HepG2 (cell line): ENCODE measurements at regions not wholly inside any gene's neighbourhood (a gene's known extent, or its start where the extent isn't known, plus 50 kb on each side); places are given as distances from the start of the nearest gene placed in this dataset.

Source experiments
- ATAC-seq: fragments of 200-7000 bp; cut with Tn5 transposase; 3 replicates; pipeline ENCODE4 v1.9.1; 2020; ENCODE audit warnings: mild to moderate bottlenecking, moderate library complexity
- BruUV-seq: library from RNA; stranded (reverse); fragments of 400-500 nt; replicated peaks from 2 replicates; lab custom pipeline; 2021; lab: Mats Ljungman, UMichigan
- CTCF ChIA-PET: fragments of 300-600 bp; formaldehyde crosslinking; extraction: SDS; loops from one replicate; lab custom pipeline; 2021; ENCODE audit warnings: low total read pairs, inconsistent platforms, low intra/inter-chr PET ratio; lab: Yijun Ruan, JAX
- POLR2A ChIA-PET: fragments of 350-600 bp; sonication (Branson Sonifier 250); formaldehyde crosslinking; loops from one replicate; lab custom pipeline; 2020; ENCODE audit warnings: antibody characterized with exemption, inconsistent platforms; lab: Yijun Ruan, JAX
- DNase-seq: peaks from one replicate; pipeline ENCODE4 v3.0.0-alpha.2; 2015; ENCODE audit warnings: low spot score
- FAIRE-seq: peaks from 3 replicates; lab custom pipeline; 2011; peaks lifted over from hg19 to GRCh38; lab: Jason Lieb, UNC
- H2AFZ ChIP-seq: one replicate; pipeline ENCODE4 v1.6.1; 2011; ENCODE audit warnings: low read length, inconsistent platforms
- H3K27ac ChIP-seq: fragments of 300-600 bp; 3 replicates; pipeline ENCODE4 v1.8.0; 2011; ENCODE audit warnings: mixed run types, mild to moderate bottlenecking, mixed read lengths, low read length, inconsistent platforms; ENCODE audit not compliant: insufficient read depth; ENCODE audit errors: extremely low read length
- H3K27me3 ChIP-seq, 2 experiments: fragments of 200-600 bp in 1 of 2; 2 replicates in 1 of 2; 3 replicates in 1 of 2; pipeline versions ENCODE4 v1.6.0 to v1.8.0; 2011; ENCODE audit warnings: low read length in 2 of 2, mild to moderate bottlenecking in 2 of 2, moderate library complexity in 2 of 2, inconsistent platforms in 1 of 2; ENCODE audit not compliant: insufficient read depth in 2 of 2, control insufficient read depth in 1 of 2
- H3K36me3 ChIP-seq, 2 experiments: fragments of 200-600 bp in 1 of 2; replicated peaks in 1 of 2; 2 replicates in 1 of 2; 3 replicates in 1 of 2; pipeline versions ENCODE4 v1.5.1 to v1.8.0; 2011; ENCODE audit warnings: low read length in 2 of 2, inconsistent platforms in 1 of 2; ENCODE audit not compliant: insufficient read depth in 2 of 2, control insufficient read depth in 1 of 2
- H3K4me1 ChIP-seq: 2 replicates; pipeline ENCODE4 v1.5.1; 2012; ENCODE audit warnings: low read length, inconsistent platforms; ENCODE audit not compliant: insufficient read depth
- H3K4me2 ChIP-seq: 2 replicates; pipeline ENCODE4 v1.6.0; 2011; ENCODE audit warnings: low read depth, low read length, inconsistent platforms
- H3K4me3 ChIP-seq, 3 experiments: fragments of 200-600 bp in 1 of 3; sonication (generic), shearing (Covaris generic) in 1 of 3; replicated peaks in 1 of 3; 2 replicates each; pipeline ENCODE4 v1.5.1; 2011 to 2016; ENCODE audit warnings: low read length in 3 of 3, inconsistent platforms in 2 of 3, low read depth in 2 of 3, mild to moderate bottlenecking in 2 of 3, control low read depth in 1 of 3, mixed read lengths in 1 of 3; ENCODE audit not compliant: insufficient read depth in 1 of 3
- H3K79me2 ChIP-seq: one replicate; pipeline ENCODE4 v1.6.1; 2011; ENCODE audit warnings: low read length, inconsistent platforms; ENCODE audit not compliant: insufficient read depth
- H3K9ac ChIP-seq: 2 replicates; pipeline ENCODE4 v1.6.0; 2011; ENCODE audit warnings: mild to moderate bottlenecking, low read depth, low read length, inconsistent platforms; ENCODE audit not compliant: insufficient read depth
- H3K9me3 ChIP-seq: 2 replicates; pipeline ENCODE4 v1.5.1; 2012; ENCODE audit warnings: mild to moderate bottlenecking, low read length
- H4K20me1 ChIP-seq: 2 replicates; pipeline ENCODE4 v1.6.0; 2011; ENCODE audit warnings: inconsistent platforms, mild to moderate bottlenecking, low read length, moderate library complexity; ENCODE audit not compliant: insufficient read depth
- ATRX ChIP-seq: sonication (generic); formaldehyde crosslinking; IDR thresholded peaks from 2 replicates; pipeline ENCODE4 v1.4.0; 2020; ENCODE audit warnings: missing genetic modification reagents, borderline replicate concordance
- CENPT ChIP-seq: sonication (generic); formaldehyde crosslinking; IDR thresholded peaks from 2 replicates; pipeline ENCODE4 v1.8.0; 2022; ENCODE audit warnings: low read depth, mild to moderate bottlenecking, moderate library complexity, missing genetic modification reagents
- DDIT3 ChIP-seq: sonication (generic); formaldehyde crosslinking; IDR thresholded peaks from 2 replicates; pipeline ENCODE4 v1.4.0; 2020; ENCODE audit warnings: mild to moderate bottlenecking, missing genetic modification reagents
- FOXJ3 ChIP-seq: sonication (generic); formaldehyde crosslinking; IDR thresholded peaks from 2 replicates; pipeline ENCODE4 v1.4.0; 2020; ENCODE audit warnings: missing genetic modification reagents, mild to moderate bottlenecking, borderline replicate concordance
- HDAC6 ChIP-seq: fragments of 200-600 bp; sonication (generic); IDR thresholded peaks from 2 replicates; pipeline ENCODE4 v1.7.0; 2017; ENCODE audit warnings: mild to moderate bottlenecking, antibody characterized with exemption, low read length, low read depth
- NR0B2 ChIP-seq: sonication (generic); formaldehyde crosslinking; IDR thresholded peaks from 2 replicates; pipeline ENCODE4 v1.4.0; 2020; ENCODE audit warnings: mild to moderate bottlenecking, missing genetic modification reagents
- TBX2 ChIP-seq: sonication (generic); formaldehyde crosslinking; IDR thresholded peaks from 2 replicates; pipeline ENCODE4 v1.5.0; 2020; ENCODE audit warnings: missing genetic modification reagents, mild to moderate bottlenecking, borderline replicate concordance
- TFDP2 ChIP-seq: sonication (generic); formaldehyde crosslinking; IDR thresholded peaks from 2 replicates; pipeline ENCODE4 v1.4.0; 2020; ENCODE audit warnings: missing genetic modification reagents
- ZC3H13 ChIP-seq: sonication (generic); formaldehyde crosslinking; IDR thresholded peaks from 2 replicates; pipeline ENCODE4 v1.8.1; 2023; ENCODE audit warnings: mild to moderate bottlenecking, missing genetic modification reagents, moderate library complexity
- ZFP41 ChIP-seq: sonication (generic); formaldehyde crosslinking; IDR thresholded peaks from 2 replicates; pipeline ENCODE4 v1.4.0; 2020; ENCODE audit warnings: mild to moderate bottlenecking, missing genetic modification reagents, borderline replicate concordance
- ZNF260 ChIP-seq: sonication (generic); formaldehyde crosslinking; IDR thresholded peaks from 2 replicates; pipeline ENCODE4 v1.4.0; 2020; ENCODE audit warnings: missing genetic modification reagents, low read depth, mild to moderate bottlenecking, borderline replicate concordance
- ZNF350 ChIP-seq: sonication (generic); formaldehyde crosslinking; IDR thresholded peaks from 2 replicates; pipeline ENCODE4 v1.4.0; 2020; ENCODE audit warnings: mild to moderate bottlenecking, low read depth, missing genetic modification reagents, borderline replicate concordance
- ZNF382 ChIP-seq: sonication (generic); formaldehyde crosslinking; IDR thresholded peaks from 2 replicates; pipeline ENCODE4 v1.5.0; 2020; ENCODE audit warnings: missing genetic modification reagents, mild to moderate bottlenecking, borderline replicate concordance
- ZNF577 ChIP-seq: sonication (generic); formaldehyde crosslinking; IDR thresholded peaks from 2 replicates; pipeline ENCODE4 v1.4.0; 2020; ENCODE audit warnings: mild to moderate bottlenecking, low read depth, missing genetic modification reagents, borderline replicate concordance
- ZNF674 ChIP-seq: sonication (generic); formaldehyde crosslinking; IDR thresholded peaks from 2 replicates; pipeline ENCODE4 v1.5.0; 2020; ENCODE audit warnings: low read depth, mild to moderate bottlenecking, missing genetic modification reagents
- ZNF746 ChIP-seq: sonication (generic); formaldehyde crosslinking; IDR thresholded peaks from 2 replicates; pipeline ENCODE4 v1.8.0; 2022; ENCODE audit warnings: mild to moderate bottlenecking, missing genetic modification reagents
- ZNF747 ChIP-seq: sonication (generic); formaldehyde crosslinking; IDR thresholded peaks from 2 replicates; pipeline ENCODE4 v1.8.1; 2023; ENCODE audit warnings: missing genetic modification reagents, mild to moderate bottlenecking, borderline replicate concordance
- ZNF781 ChIP-seq: sonication (generic); formaldehyde crosslinking; IDR thresholded peaks from 2 replicates; pipeline ENCODE4 v1.5.1; 2020; ENCODE audit warnings: borderline replicate concordance, mild to moderate bottlenecking, missing genetic modification reagents; ENCODE audit errors: not compliant biosample characterization
- ZNF883 ChIP-seq: sonication (generic); formaldehyde crosslinking; IDR thresholded peaks from 2 replicates; pipeline ENCODE4 v1.5.1; 2020; ENCODE audit warnings: mild to moderate bottlenecking, missing genetic modification reagents; ENCODE audit errors: not compliant biosample characterization
- ZSCAN22 ChIP-seq: sonication (generic); formaldehyde crosslinking; IDR thresholded peaks from 2 replicates; pipeline ENCODE4 v1.4.0; 2020; ENCODE audit warnings: mild to moderate bottlenecking, missing genetic modification reagents
- WGBS: methylation state at CpG from one replicate; pipeline ENCODE4 v1.1.6; 2017; ENCODE audit warnings: low lambda C conversion rate; 5-methylcytosine and 5-hydroxymethylcytosine counted together
- in situ Hi-C: cut with HindIII; loops from 2 replicates; pipeline ENCODE4 v1.10.0; 2017; ENCODE audit warnings: low pct_unique_long_range_greater_than_20kb; ENCODE audit not compliant: extremely low pct_ligation_motif_present
- intact Hi-C: fragments of 100-400 bp; cut with micrococcal nuclease; formaldehyde crosslinking; loops from one replicate; pipeline ENCODE4 v1.10.0; 2022; ENCODE audit not compliant: unreplicated experiment

GRCh38 chr7:20521243-20521642 is 94.2 kb upstream of the ABCB5 start:
- Histone ChIP-seq H3K9me3 (no peaks in the 10 kb centered on the region; the same call in 1 of the 2 replicates), H3K27ac (no peak overlapping the region), H3K4me2 (no peak overlapping the region), H3K36me3 (no peaks in the 10 kb centered on the region), H3K4me3 (no peak overlapping the region), H3K79me2 (no peaks in the 10 kb centered on the region), H3K4me1 (no peaks in the 10 kb centered on the region), H4K20me1 (no peaks in the 10 kb centered on the region), H2AFZ (no peak overlapping the region), H3K27me3 (no peaks in the 10 kb centered on the region), H3K9ac (no peak overlapping the region)
- FAIRE-seq (no peak), DNase-seq (no peak), ATAC-seq (no peak)
- in situ Hi-C loops (no loop called here), intact Hi-C loops (no loop called here)
- CTCF ChIA-PET, result no interaction called here
- WGBS, result 0% methylated on average over 1 of the region's 1 CpG
- POLR2A ChIA-PET, result no interaction called here
- no TSS peak for BruUV-seq
- TF ChIP-seq ZNF746 (CRISPR knock-in tag), result no peak
- no peak for TF ChIP-seq ZNF674
- TF ChIP-seq FOXJ3 (CRISPR knock-in tag), result no peak
- no peak for TF ChIP-seq ZNF781 (CRISPR knock-in tag)
- no peak for TF ChIP-seq ZNF260 (CRISPR knock-in tag)
- no peak for TF ChIP-seq ZNF350 (CRISPR knock-in tag)
- TF ChIP-seq HDAC6, result no peak
- TF ChIP-seq ZNF382, result no peak
- TF ChIP-seq ZC3H13, result no peak
- TF ChIP-seq TBX2 (CRISPR knock-in tag), result no peak
- TF ChIP-seq ZSCAN22 (CRISPR knock-in tag), result no peak
- no peak for TF ChIP-seq ZNF747
- no peak for TF ChIP-seq ZNF577
- TF ChIP-seq ZNF883 (CRISPR knock-in tag), result no peak
- no peak for TF ChIP-seq ATRX
- no peak for TF ChIP-seq NR0B2 (CRISPR knock-in tag)
- TF ChIP-seq TFDP2 (CRISPR knock-in tag), result no peak
- TF ChIP-seq ZFP41 (CRISPR knock-in tag), result no peak
- no peak for TF ChIP-seq DDIT3 (CRISPR knock-in tag)
- TF ChIP-seq CENPT (CRISPR knock-in tag), result no peak
